ENCODE measurements at regions not wholly inside any gene's neighbourhood (a gene's known extent, or its start where the extent isn't known, plus 50 kb on each side); places are given as distances from the start of the nearest gene placed in this dataset.
"Not testable (repeated sequence)": the region's sequence is repeated elsewhere in the genome, so short reads cannot be mapped to it uniquely, and the experiment has no call there.

DNA sequence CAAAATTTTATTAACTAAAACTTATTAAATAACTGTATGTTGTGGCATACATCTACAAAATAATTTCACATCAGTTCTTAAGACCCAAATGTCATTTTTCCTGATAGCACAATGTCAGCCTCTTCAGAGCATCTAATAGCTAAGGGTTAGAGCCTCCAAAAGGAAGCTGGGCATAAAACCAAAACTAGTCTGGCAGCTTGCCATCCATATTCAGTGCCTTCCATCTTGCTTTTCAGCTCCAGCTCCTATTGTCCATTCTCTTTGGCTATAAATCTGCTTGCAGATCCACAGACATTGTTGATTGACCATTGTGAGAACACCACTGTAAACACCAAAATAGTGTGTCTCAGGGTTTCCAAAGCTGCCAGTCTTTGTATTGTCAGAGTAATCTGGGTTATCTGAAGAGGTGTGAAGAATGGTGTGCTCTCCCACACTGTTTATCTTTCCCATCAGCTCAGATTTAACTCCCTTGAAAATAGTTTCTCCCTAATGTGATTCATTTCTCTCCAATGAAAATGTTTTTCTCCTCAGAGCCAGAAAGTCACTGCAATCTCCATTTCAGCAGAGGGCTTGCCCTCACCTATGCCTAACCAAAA is 154.8 kb upstream of the KCNQ5 start:
- Histone ChIP-seq H3K4me1 (no peaks in the 10 kb centered on the region), H3K36me3 (no peaks in the 10 kb centered on the region), H3K9me3 (no peaks in the 10 kb centered on the region), H3K27me3 (no peaks in the 10 kb centered on the region), H3K4me3 (ENCODE audit: low read depth, low read length) (no peak overlapping the region)
- TF ChIP-seq, protein P1, sequence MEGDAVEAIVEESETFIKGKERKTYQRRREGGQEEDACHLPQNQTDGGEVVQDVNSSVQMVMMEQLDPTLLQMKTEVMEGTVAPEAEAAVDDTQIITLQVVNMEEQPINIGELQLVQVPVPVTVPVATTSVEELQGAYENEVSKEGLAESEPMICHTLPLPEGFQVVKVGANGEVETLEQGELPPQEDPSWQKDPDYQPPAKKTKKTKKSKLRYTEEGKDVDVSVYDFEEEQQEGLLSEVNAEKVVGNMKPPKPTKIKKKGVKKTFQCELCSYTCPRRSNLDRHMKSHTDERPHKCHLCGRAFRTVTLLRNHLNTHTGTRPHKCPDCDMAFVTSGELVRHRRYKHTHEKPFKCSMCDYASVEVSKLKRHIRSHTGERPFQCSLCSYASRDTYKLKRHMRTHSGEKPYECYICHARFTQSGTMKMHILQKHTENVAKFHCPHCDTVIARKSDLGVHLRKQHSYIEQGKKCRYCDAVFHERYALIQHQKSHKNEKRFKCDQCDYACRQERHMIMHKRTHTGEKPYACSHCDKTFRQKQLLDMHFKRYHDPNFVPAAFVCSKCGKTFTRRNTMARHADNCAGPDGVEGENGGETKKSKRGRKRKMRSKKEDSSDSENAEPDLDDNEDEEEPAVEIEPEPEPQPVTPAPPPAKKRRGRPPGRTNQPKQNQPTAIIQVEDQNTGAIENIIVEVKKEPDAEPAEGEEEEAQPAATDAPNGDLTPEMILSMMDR (IDR thresholded peaks at IDR 0.05; ENCODE audit: low read depth, low read length) = no peak
- DNase-seq = no peak

DNA sequence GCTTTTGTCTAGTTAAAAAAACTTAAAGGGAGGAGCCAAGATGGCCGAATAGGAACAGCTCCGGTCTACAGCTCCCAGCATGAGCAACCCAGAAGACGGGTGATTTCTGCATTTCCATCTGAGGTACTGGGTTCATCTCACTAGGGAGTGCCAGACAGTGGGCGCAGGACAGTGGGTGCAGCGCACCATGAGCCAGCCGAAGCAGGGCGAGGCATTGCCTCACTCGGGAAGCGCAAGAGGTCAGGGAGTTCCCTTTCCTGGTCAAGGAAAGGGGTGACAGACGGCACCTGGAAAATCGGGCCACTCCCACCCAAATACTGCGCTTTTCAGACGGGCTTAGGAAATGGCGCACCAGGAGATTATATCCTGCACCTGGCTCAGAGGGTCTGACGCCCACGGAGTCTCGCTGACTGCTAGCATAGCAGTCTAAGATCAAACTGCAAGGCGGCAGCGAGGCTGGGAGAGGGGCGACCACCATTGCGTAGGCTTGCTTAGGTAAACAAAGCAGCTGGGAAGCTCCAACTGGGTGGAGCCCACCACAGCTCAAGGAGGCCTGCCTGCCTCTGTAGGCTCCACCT is 152.4 kb upstream of the KCNQ5 start:
- not testable (repeated sequence) for H3K36me3 ChIP-seq; H3K27me3 ChIP-seq; H3K9me3 ChIP-seq; DNase-seq; H3K4me3 ChIP-seq (ENCODE audit: low read depth, low read length); H3K4me1 ChIP-seq

DNA sequence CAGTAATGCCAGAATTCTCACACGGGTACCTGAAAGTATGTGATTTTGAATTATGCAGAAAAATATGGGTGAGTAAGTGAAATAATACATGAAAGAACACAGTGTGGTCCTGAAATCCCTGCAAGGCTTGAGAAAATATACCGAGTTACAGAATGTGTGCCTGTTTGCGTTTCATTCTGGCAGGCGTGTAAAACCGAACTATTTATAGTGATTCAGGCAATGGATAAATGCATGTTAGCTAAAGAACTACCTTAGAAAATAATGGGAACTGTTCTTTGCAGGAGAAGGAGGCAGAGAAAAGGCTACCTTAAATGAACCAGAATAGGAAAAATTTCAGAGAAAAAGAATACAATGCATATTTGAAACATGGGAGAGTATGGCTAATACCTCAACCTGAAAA is 145.8 kb upstream of the KCNQ5 start:
- Histone ChIP-seq H3K9me3 (no peaks in the 10 kb centered on the region), H3K36me3 (no peaks in the 10 kb centered on the region), H3K4me3 (ENCODE audit: low read depth, low read length) (no peak overlapping the region), H3K4me1 (no peaks in the 10 kb centered on the region), H3K27me3 (no peaks in the 10 kb centered on the region)
- TF ChIP-seq, protein P1 (IDR thresholded peaks at IDR 0.05; ENCODE audit: low read depth, low read length) = no peak
- no peak for DNase-seq

DNA sequence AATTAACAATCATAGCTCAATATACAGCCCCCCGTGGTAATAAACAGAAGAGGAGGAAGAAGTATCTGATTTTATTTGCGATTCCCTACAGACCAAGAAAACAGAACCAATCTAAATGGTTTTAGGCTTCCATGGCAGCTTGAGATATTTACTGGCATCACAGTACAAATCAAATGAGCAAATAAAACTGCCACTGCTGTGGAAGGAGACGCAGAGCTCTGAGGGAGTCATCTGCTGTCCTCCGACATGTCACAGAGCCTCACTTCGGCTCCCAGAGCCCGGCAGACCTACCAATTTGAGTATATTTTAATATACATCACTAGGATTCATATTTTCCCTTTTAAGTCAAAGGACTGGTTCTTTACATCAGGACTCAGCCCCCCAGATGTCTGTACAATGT is 145.2 kb upstream of the KCNQ5 start:
- H3K36me3 ChIP-seq = no peaks in the 10 kb centered on the region
- no peaks in the 10 kb centered on the region for H3K27me3 ChIP-seq
- no peak for DNase-seq
- H3K9me3 ChIP-seq = no peaks in the 10 kb centered on the region
- H3K4me3 ChIP-seq (ENCODE audit: low read depth, low read length) = no peak overlapping the region
- TF ChIP-seq, protein P1 (IDR thresholded peaks at IDR 0.05; ENCODE audit: low read depth, low read length) = no peak
- H3K4me1 ChIP-seq = no peaks in the 10 kb centered on the region

DNA sequence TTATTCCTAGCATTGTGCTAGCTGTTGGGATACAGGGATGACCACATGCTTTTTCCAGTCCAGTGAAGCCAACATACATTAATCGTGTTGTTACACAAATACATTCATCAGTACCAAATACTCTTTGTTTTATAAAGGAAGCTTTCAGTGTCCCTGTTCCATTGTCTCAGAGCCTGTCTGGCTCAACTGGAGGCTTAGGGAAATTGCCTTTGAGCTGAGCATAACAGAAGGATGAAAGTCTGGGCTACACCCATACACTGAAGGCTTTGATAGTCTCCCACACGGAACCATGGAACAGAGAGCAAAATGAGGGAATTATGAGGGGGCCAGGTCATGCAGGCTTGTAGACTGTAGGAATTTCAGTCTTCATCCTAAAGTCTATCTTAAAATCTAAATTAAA is 126.4 kb upstream of the KCNQ5 start:
- DNase-seq = no peak

DNA sequence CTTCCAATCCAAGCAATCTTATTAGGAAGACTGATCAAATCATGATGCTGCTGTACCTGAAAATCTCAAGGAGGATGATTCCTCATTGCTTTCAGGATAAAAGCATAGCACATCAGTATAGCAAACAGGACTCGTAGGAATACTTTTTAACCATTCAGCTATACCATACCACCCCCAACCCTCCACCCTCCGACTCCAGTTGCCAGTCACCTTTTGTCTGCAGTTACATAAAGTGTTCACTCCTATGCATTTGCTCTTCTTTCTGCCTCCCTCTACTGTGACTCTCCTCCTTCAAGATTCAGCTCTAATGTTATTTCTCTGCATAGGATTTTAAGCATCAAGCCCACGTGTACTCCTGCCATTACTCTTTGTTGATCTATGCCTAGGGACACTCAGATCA is 124.7 kb upstream of the KCNQ5 start:
- no peak for DNase-seq
- Histone ChIP-seq H3K27me3 (no peaks in the 10 kb centered on the region), H3K4me1 (no peaks in the 10 kb centered on the region), H3K9me3 (no peaks in the 10 kb centered on the region), H3K36me3 (no peaks in the 10 kb centered on the region), H3K4me3 (ENCODE audit: low read depth, low read length) (no peak overlapping the region)
- TF ChIP-seq, protein P1 (IDR thresholded peaks at IDR 0.05; ENCODE audit: low read depth, low read length) = no peak

More for the DNA sequence above, 126.4 kb upstream of the KCNQ5 start:
- H3K4me1 ChIP-seq = no peaks in the 10 kb centered on the region
- H3K9me3 ChIP-seq = no peaks in the 10 kb centered on the region
- no peaks in the 10 kb centered on the region for H3K27me3 ChIP-seq
- TF ChIP-seq, protein P1 (IDR thresholded peaks at IDR 0.05; ENCODE audit: low read depth, low read length) = no peak
- H3K4me3 ChIP-seq (ENCODE audit: low read depth, low read length) = no peak overlapping the region
- H3K36me3 ChIP-seq = no peaks in the 10 kb centered on the region
